IPS-18c (cell line): ENCODE measurements at regions not wholly inside any gene's neighbourhood (a gene's known extent, or its start where the extent isn't known, plus 50 kb on each side); places are given as distances from the start of the nearest gene placed in this dataset.
"Not testable (repeated sequence)": the region's sequence is repeated elsewhere in the genome, so short reads cannot be mapped to it uniquely, and the experiment has no call there.

Experiments used
- H3K4me3 ChIP-seq: 2 replicates; pipeline ENCODE4 v1.7.0; 2013; ENCODE audit warnings: low read depth, mild to moderate bottlenecking, low read length, moderate library complexity; ENCODE audit not compliant: insufficient read depth
- H3K9me3 ChIP-seq: one replicate; pipeline ENCODE4 v1.6.1; 2013; ENCODE audit warnings: mild to moderate bottlenecking, low read length, moderate library complexity; ENCODE audit not compliant: control insufficient read depth, insufficient read depth

DNA sequence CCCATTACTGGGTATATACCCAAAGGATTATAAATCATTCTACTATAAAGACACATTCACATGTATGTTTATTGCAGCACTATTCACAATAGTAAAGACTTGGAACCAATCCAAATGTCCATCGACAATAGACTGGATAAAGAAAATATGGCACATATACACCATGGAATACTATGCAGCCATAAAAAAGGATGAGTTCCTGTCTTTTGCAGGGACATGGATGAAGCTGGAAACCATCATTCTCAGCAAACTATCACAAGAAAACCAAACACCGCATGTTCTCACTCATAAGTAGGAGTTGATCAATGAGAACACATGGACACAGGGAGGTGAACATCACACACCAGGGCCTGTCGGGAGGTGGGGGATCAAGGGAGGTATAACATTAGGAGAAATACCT lies 62.2 kb upstream of the FBXL17 start:
- H3K4me3 ChIP-seq, H3K9me3 ChIP-seq: not testable (repeated sequence)

- not testable (repeated sequence) for H3K4me3 ChIP-seq, H3K9me3 ChIP-seq
Observed at GRCh38 chr5:108442063-108442651, 60.3 kb upstream of the FBXL17 start.

- Histone ChIP-seq H3K9me3 (peaks cover 4% of the 10 kb centered on the region), H3K4me3 (no peak overlapping the region)
Observed at GRCh38 chr5:108437425-108437824, 55.5 kb upstream of the FBXL17 start.

GRCh38 chr5:108436696-108437095 lies 54.8 kb upstream of the FBXL17 start:
- Histone ChIP-seq H3K4me3 (no peak overlapping the region), H3K9me3 (peaks cover 2% of the 10 kb centered on the region)

DNA sequence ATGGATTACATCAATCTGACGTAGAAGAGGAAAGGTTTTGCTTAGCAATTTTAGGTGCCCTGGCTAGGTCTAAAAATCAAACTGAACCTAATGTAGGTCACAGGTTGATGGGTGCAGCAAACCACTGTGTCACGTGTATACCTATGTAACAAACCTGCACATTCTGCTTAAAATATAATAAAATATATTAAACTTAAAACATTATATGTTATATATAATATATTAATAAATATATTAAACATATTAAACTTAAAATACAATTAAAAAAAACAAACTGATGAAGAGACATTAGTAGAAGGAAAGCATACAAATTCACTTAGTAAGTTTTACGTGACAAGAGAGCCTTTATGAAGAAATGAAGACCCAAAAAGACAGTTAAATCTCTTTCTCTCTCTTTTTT lies 51.7 kb upstream of the FBXL17 start:
- H3K4me3 ChIP-seq = no peak overlapping the region

GRCh38 chr5:108432024-108432423 lies 50.1 kb upstream of the FBXL17 start:
- Histone ChIP-seq H3K4me3 (no peak overlapping the region), H3K9me3 (no peaks in the 10 kb centered on the region)

More for the DNA sequence above, 51.7 kb upstream of the FBXL17 start:
- peaks cover 2% of the 10 kb centered on the region for H3K9me3 ChIP-seq
